GM19023 (cell line): ENCODE measurements at regions not wholly inside any gene's neighbourhood (a gene's known extent, or its start where the extent isn't known, plus 50 kb on each side); places are given as distances from the start of the nearest gene placed in this dataset.
"Not testable (repeated sequence)": the region's sequence is repeated elsewhere in the genome, so short reads cannot be mapped to it uniquely, and the experiment has no call there.

Experiments
- ATAC-seq: cut with Tn5 transposase; IDR thresholded peaks from one replicate; pipeline ENCODE4 v1.9.1; 2021; ENCODE audit warnings: mild to moderate bottlenecking, moderate library complexity; ENCODE audit not compliant: unreplicated experiment

DNA sequence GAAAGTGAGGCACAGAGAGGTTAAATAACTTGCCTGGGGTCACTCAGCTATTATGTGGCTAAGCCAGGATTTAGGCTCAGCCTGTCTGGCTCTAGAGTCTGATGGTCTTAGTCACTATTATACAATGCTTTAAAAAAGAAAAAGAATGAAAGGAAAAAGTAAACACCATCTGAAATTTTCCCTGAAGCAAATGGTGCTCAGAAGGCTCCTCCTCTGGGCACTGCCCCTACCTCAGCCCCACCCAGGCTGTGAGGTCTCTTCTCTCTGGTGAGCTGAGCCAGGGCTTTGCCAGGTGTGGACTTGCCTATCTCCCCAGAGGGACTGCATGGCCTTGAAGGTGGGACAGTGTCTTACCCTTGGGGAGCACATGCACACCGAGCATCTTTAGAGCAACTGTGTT, 117.5 kb upstream of the DYRK2 start:
- no peak for ATAC-seq

DNA sequence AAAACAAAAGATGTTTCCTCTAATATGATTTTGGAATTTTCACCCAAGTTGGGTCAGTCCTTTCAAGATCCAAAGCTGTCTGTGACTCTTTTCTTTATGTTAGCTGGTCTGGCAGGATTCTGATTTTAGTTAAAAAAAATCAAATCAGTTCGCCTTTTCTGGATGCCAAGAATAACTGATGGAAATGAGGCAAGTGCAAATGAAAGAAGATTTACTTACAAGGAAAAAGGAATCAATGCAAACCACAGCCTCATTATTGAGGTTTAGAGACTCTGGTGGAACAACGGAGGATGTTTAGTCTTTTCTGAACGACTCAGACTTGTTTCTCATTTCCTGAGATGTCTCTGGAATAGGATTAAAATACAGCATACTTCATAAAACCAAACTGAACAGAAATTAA, 117.0 kb upstream of the DYRK2 start:
- ATAC-seq, result no peak

DNA sequence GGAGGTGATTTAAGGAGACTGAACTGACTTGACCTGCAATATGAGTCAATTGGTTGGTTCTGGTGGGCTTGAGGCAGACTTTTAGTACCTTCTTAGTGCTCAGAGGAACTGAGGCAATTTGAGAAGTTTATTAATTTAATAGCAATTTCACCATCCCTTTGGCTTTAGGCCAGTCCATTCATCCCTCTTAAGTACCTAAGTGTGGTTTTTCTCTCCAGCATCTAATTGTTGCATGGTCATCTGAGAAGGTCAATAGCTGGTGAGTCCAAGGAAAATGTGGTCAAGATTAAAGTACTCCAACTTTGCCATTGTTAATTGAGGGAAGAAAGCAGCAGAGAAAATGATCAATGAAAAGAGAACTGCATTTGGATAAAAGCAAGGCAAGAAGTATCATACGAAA, 115.4 kb upstream of the DYRK2 start:
- ATAC-seq, result no peak

DNA sequence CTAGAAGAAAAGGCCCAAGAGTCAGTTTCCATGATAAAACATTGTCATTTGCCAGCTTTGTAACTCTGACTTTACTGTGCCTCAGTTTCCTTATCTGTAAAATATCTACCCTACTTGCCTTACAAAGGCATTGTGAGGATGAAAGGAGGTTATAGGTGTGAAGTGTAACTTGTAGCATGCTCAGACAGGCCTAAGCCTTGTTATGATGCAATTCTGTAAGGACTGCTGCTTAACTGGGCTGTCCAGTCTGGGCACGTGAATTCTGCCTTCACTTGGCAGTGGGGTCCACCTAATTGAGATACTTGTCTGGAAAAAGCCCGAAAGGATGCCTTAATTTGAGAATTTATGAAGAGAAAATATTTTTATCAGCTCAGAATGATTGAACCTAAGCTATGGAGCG, 114.5 kb upstream of the DYRK2 start:
- ATAC-seq, result no peak

DNA sequence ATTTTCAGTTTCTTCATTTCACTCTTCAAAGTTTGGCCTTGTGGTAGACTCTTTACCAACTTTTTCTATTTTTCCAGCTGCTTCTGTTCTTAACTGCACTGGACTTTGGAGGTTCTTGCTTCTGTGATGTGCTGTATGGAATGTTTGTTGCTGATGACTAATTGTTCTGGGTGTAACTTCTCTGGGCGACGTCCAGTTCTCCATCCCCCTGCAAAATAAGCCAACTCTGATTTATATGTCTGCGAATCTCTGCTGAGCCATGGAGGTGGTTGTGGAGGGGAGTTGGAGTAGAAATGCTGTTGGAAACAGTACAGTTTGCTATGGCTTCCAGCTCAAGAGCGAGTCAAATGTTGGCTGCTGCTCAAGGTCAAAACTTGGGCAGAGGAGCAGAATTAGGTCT, 113.9 kb upstream of the DYRK2 start:
- no peak for ATAC-seq

DNA sequence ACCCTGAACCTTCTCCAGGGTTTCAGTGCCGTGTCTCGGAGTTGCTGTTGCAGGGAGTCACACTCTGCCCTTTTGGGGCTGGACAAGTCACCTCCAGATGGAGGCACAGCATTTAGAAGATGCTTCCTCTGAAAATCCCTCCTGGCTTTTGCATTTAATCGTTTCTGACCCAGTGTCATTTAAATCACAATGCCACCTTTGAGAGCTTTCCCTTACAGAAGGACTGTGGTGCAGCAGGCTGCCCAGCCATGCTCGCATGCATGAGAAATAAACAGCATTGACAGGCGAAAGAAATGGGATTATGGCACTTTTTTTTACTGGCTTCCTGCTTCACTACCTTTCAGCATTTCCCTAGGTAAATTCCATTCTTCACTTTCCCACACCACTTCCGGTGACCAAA, 113.4 kb upstream of the DYRK2 start:
- ATAC-seq, result no peak

DNA sequence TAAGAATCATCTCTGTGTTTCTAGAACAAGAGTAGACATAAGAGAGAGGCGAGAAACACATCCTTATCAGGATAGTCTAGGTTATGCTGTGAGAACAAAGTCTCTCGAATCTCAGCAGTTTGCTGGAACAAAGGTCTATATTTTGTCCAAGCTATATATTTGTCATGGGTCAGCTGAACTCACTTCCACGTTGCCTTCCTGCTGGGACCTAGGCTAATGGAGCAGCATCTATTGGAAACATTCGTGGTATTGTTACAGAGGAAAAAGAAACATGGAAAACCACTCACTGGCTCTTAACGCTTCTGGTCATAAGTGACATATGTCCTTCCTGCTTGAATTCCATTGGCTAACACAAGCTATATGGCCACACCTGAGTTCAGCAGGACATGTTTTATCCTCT, 112.6 kb upstream of the DYRK2 start:
- ATAC-seq, result no peak

DNA sequence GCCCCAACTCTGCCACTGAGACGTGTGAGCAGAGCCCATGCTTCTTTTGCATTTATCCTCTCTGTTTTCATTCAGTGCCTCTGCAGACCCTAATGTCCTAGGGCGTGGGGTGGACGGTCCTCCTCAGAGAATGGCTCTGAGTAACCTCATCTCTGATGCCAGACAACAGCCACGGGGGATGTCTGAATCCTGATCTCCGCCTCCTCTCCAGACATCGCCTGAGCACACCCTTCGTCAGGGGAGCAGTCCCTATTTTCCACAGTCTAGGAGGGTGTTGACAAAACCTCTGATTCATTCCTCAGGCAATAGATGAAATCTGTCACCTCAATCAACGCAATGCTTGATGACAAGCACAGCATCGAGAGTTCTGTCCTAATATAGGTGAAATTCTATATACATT, 109.2 kb upstream of the DYRK2 start:
- no peak for ATAC-seq

DNA sequence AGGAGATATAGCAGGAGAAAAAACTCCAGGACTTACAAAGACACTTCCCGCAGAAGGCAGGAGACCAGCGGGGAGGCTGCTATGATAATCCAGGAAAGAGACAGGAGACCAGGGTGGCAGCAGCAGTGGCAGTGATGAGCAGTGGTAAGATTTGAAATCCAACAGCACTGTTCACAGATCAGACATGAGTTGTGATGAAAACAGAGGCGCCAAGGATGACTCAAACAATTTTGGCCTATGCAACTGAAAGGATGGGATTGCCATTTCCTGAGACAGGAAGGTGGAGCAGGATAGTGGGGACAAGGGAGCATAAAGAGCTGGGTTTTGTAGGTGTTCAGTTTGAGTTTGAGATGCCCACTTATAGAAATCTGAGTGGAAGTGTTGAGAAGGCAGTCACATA, 108.6 kb upstream of the DYRK2 start:
- no peak for ATAC-seq

DNA sequence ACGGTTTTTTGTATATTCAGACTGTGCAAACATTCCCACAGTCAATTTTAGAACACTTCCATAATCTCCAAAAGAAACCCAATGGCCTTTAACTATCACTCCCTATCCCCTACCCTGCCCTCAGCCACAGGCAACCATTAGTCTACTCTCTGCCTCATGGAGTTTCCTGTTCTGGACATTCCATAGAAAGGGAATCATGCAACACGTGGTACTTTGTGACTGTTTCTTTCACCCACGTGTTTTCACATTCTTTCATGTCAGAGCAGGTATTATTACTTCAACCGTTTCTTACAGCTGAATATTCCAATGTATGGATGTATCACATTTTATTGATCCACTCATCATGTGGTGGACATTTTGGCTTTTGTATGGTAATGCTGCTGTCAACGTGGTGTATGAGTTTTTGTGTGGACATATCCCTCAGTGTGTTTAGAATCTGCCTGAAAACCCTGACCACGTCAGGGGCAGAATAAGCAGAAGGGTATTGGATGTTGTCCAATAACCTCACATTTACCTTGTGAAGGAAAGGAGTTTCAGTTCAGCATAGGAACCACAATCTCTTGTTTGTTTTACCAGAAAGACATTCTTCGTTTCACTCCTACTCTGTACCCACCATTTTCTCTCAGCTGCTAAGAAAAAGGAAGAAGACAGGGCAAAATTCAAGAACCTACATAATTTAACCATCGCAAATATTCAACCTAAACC, 107.5 kb upstream of the DYRK2 start:
- ATAC-seq, result peak; percentile 52

DNA sequence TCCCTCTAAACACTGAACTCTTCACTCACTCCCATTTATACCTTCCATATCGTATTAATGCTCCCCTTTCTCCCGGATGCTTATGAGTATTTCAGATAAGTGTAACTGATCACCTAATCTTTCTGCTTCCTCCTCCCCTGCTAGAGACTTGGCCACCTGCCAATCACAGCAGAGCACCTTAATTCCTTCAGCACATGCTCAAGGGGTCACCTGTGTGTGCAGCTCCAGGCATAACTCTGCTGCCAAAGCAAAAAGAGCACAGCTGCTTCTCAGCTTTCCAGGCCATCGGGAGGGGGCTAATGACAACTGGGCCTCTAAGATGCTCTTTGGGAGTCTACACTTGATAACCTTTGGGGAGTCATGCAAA, 106.9 kb upstream of the DYRK2 start:
- ATAC-seq, result peak; percentile 14

DNA sequence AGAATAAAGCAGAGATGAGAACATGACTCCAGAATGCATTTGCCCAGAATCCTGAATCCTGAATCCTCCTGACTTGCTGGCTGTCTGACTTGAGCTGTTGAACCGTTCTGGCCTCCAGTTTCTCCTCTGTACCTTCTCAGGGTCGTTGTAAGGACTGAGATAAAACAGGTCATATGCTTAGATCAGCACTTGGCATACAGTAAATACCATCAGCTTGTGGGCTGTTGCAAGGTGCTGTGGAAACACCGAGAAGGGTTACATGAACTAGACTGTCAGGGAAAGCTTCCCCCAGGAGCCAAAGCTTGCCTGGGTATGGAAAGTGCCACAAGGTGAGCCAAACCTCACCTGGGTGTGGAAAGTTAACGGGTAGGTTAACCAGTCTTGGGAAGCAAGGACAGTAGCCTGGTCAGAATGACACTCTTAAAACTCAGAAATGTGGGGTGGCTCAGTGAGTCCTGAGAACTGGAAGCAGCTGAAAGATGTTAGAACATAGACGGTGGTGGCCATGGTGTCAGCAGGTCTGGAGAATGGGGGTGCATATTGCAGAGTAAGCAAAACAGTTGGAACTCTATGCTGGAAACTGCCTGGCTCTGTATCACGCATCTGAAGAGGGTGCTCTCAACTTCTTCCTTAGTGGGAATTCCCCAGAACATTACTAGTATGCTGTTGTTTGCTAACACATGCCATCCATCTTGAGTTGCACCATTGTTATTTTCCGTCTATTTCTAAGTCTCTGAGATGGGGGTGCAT, 105.3 kb upstream of the DYRK2 start:
- no peak for ATAC-seq

DNA sequence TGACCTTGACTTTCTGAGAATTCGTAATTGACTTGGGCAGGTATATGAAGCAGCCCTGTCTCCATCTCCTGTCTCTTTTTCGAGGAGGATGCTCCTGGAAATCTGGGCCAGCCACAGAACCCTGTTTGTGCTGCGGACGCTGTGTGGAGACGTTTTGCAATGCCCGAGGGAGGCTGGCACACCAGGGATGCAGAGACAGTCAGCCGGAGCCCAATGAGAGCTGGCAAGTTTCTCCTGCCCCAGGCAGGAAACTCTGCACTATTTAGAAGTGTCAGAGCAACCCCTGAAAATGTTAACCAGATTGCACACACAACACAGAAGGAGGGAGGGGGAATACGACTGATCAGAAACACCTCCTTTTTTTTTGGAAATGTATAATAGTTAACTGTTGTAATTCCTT, 103.2 kb upstream of the DYRK2 start:
- no peak for ATAC-seq

DNA sequence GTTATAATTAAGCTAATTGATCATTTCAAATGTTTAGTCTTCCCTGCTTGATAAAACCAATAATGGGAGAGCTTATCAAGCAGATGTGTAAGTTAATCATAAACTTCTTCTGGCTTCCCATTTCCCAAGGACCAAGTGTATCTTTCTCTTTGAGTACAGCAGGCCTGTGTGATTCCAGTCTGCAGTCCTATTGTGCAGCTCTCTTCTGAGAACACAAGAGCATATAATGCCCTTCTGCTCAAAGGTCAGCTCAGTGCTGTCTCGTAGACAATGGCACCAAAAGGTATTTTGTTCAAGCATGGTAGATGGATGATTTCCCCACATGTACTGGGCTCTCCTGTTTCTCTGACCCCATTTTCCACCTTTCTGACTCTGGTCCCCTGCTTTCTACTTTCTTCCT, 101.8 kb upstream of the DYRK2 start:
- no peak for ATAC-seq

DNA sequence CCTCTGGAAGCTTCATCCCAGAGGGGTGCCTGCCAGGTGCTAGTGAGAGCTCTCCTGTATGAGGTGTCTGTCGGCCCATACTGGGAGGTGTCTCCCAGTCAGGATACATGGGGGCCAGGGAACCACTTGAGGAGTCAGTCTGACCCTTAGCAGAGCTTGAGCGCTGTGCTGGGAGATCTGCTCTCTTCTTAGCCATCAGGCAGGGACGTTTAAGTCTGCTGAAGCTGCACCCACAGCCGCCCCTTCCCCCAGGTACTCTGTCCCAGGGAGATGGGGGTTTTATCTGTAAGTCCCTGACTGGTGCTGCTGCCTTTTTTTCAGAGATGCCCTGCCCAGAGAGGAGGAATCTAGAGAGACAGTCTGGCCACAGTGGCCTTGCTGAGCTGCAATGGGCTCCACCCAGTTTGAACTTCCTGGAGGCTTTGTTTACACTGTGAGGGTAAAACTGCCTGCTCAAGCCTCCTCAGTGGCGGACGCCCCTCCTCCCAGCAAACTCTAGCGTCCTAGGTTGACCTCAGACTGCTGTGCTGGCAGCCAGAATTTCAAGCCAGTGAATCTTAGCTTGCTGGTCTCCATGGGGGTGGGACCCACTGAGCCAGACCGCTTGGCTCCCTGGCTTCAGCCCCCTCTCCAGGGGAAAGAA, 93.3 kb upstream of the DYRK2 start:
- not testable (repeated sequence) for ATAC-seq

DNA sequence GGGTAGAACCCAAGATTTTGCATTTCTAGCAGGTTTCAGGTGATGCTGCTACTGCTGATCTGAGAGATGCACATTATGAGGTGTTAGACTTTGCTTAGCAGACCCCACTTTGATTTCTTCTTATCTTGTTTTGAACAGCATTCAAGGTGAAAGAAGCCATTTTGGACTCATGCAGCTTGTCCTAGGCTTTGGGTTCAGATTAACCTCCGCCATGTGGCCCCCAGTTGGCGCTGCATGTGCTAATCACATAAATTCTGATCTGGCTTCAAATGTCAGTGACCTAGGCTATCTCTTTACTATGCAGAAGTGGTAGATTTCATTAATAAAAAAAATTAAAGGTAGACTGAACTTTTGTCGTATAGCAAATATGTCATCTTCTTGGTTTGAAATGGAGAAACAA, 89.8 kb upstream of the DYRK2 start:
- no peak for ATAC-seq

DNA sequence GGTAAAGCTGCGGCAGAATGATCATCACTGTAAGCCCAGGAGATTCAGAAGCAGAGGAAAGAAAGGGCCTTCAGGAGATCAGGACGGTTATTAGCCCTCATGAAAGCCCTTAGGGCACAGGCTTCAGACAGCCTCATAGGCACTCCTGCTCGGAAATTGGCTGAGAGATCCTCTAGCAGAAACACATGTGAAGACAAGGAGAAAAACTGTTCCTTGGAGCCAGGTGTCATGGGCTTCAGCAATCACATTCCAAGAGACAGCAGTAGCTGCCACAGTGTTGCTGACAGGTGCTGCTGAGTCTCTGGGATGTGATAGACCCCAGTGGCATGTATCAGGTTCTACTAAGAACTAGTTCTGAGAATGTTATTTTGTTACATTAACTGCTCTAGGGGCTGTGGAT, 88.8 kb upstream of the DYRK2 start:
- no peak for ATAC-seq

DNA sequence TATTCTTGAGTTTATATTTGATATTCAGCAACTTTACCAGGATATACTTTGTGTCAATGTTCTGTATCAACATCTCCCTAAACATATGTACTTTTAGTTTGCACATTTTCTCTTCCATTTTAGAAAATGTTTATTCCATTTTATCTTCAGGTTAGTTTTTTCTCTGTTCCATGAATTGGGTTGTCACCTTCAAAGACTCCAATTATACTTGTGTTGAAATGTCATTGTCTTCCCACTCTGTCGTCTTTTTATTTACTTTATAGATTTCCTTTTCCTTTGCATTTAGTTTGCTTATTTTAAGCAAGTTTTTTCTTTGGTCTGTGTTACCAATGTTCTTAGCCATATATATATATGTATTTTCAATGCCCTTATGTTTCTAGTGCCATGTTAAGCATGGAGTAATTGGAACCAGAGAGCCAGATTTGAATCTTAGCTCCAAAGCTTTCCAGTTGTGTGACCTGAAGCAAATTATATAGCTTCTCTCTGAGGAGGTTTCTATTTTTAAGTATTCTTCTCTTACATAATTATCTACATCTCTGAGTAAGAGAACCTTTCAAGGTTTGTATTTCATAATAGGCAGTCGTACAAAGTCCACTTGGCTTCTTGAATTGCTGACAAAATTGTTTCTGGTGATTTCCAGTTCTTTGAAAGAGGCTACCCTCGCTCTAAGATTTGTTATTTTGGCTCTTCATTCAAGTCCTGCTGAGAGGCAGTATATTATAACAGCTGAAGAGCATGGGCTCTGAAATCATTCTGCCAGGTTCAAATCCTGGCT, 85.8 kb upstream of the DYRK2 start:
- no peak for ATAC-seq

DNA sequence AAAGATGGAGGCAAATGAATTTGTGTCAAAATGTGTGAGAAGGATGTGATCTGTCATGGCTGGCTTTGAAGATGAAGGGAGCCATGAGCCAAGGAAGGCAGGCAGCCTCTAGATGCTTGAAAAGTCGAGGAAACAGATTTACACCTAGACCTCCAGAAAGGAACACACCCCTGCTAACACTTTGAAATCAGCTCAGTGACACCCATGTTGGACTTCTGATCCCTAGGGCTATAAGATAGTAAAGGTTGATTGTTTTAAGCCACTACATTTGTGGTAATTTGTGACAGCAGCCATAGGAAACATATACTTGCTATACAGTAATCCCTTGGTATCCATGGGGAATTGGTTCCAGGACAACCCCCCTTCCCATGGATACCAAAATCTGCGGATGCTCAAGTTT, 80.5 kb upstream of the DYRK2 start:
- no peak for ATAC-seq

DNA sequence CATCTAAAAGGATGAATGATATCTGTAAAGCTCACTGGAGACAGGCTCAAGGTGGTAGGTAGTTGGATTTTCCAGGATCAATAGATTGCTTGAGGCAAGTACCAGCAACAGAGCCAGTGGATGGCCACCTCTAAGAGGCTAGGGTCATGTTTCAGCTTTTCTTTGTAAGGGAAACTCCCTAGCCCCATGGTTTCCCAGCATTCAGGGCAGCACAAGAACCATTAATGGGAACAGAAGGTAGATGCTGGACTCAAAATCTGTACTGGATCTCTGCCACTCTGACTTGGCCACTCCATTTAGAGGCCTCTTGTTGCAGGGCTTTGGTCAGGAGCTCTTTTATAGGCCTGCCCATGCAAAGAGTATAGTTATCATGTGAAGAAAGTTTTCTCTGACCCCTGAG, 76.1 kb upstream of the DYRK2 start:
- no peak for ATAC-seq

DNA sequence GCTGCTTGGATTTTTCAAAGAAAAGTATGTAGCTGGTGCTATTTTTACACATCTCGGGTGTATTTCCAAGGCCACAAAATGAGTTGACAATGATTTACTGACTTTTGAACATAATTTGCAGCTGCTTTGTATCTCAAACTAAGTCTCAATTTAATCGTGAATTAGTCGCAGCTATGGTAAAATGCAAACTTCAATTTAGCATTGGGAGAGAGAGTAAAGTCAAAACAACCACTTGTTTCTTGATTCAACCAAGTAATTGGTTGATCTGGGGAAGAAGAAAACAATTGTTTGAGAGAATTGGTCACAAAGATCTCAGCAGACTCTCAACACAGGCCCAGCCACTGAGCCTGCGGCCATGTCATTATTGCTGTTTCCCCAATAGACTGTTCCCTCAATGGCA, 75.0 kb upstream of the DYRK2 start:
- no peak for ATAC-seq
